ENCODE measurements at regions not wholly inside any gene's neighbourhood (a gene's known extent, or its start where the extent isn't known, plus 50 kb on each side); places are given as distances from the start of the nearest gene placed in this dataset.

DNA sequence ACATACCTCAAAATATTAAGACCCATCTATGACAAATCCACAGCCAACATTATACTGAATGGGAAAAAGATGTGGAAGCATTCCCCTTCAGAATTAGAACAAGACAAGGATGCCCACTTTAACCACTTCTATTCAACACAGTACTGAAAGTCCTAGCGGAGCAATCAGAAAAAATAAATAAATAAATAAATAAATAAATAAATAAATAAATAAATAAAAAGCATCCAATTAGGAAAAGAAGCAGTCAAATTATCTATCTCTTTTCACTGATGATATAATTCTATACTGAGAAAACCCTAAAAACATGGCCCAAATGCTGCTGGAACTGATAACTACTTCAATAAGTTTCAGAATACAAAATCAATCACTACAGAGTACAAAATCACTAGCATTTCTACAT, 67.5 kb downstream of the PRR32 start:
- no peak for DNase-seq (ENCODE audit: low spot score)

DNA sequence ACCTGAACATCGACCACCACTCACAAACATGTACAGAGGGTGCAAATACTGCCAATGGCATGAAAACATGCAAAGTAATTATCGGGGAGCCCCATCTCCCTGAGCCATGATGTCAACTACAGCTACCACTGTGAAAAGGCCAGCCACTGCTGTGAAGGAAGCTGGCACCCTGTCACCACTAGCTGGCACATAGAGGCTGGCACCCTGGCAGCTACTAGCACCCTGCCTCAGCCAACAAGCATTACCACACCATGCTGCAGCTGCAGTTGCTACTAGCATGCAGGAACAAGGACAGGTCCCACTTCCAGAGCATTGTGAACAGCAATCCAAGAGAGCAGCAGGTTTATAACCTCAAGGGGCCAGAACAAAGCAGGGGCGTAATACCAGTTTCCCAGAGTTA, 81.4 kb downstream of the PRR32 start:
- DNase-seq (ENCODE audit: low spot score), result no peak

- DNase-seq (ENCODE audit: low spot score), result no peak
Observed at GRCh38 chrX:126929071-126929470, 109.5 kb downstream of the PRR32 start.

DNA sequence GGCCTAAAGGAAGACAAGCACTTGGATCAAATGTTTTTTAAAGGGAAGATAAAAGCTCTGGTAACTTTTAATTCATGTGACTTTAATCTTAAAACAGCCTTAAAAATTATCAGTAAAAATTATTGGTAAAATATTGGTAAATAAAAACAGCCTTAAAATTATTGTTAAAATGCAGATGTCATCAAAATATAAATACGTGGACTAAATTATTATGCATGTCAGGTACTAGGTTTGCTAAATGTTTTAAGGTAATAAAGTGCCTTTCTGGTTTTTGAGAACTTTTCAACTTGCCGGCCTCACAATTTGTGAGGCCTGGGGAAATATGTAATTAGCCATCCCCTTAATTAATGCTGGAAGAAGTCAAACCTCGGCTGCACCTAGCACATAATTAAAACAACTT, 147.7 kb downstream of the PRR32 start:
- DNase-seq (ENCODE audit: low spot score), result no peak

DNA sequence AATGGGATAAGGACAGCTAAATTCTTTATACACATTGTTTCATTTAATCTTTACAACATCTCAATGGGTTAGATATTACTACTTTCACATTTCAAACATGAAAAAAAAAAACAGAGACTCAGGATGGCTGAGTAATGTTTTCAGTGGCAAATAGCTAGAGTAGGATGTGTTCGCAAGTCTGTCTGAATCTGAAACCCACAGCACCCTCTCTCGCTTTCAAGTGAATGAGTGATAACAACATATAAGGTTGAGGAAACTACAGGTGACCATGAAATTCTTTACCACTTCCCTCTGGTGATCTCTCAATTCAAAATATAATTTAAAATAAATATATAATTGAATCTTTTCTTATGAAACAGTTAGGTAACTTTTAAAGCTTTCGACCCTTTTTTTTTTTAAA, 162.6 kb downstream of the PRR32 start:
- no peak for DNase-seq (ENCODE audit: low spot score)

DNA sequence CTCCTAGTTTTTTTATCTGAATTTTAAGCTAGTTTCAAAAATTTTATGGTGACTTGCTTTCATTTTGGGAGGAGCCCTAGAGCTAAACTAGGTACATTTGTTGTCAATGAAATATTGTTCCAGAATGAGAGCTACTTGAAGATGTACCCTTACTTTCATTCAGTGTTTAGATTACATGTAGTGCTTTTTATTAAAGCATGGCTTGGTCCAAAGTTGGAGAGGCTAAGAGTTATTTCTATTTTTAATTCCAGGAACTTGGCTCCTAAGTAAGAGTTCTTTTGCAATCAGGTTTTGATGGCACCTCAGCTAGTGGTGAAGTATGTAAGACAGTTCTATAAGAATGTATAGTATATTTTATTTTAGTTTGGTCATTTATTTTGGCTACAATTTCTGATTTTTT, 165.5 kb downstream of the PRR32 start:
- DNase-seq (ENCODE audit: low spot score), result no peak

DNA sequence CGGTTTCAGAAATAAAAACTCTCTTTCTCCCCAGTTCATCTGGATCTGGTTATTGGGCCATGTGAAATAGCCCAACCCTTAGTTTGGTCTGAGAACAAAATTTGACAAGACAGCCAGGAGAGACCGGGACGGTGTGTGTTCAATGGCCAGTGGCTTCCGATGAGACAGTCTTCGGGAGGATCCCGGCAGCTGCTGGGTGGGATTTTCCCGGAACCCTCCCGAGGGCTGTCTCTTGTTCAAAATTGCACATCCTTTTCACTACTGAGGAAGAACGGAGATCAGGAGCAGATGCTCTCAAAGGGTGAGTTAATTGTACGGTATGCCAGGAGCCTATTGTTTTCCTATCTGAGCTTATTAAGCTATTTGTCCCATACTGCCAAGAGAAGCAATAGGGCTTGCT, 166.5 kb downstream of the PRR32 start:
- no peak for DNase-seq (ENCODE audit: low spot score)

- DNase-seq (ENCODE audit: low spot score), result no peak
Observed at GRCh38 chrX:126994032-126994600, 174.6 kb downstream of the PRR32 start.

- no peak for DNase-seq (ENCODE audit: low spot score)
Observed at GRCh38 chrX:127011629-127012028, 192.1 kb downstream of the PRR32 start.

- no peak for DNase-seq (ENCODE audit: low spot score)
Observed at GRCh38 chrX:127025013-127025412, 205.5 kb downstream of the PRR32 start.

- DNase-seq (ENCODE audit: low spot score), result no peak
Observed at GRCh38 chrX:127030016-127030748, 210.7 kb downstream of the PRR32 start.

- no peak for DNase-seq (ENCODE audit: low spot score)
Observed at GRCh38 chrX:127037159-127037558, 217.6 kb downstream of the PRR32 start.

- DNase-seq (ENCODE audit: low spot score), result no peak
Observed at GRCh38 chrX:127038065-127038464, 218.5 kb downstream of the PRR32 start.

GRCh38 chrX:127057891-127058619, 238.5 kb downstream of the PRR32 start:
- no peak for DNase-seq (ENCODE audit: low spot score)

DNA sequence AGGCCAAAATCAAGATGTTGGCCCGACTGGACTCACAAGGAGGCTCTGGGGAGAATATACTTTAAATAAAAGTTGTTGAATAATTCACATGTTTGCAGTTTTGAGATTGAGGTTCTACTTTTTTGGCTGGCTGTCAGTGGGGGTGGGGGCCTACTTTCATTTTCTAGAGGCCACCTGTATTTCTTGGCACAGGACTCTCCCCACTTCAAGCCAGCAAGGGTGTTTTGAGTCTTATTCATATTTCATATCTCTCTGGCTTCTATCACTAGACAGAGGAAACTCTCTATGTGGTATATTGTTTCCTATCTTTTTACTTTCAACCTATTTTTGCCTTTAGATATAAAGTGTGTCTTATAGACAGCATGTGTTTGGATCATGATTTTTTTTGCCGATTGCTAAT, 266.4 kb downstream of the PRR32 start:
- no peak for DNase-seq (ENCODE audit: low spot score)

- DNase-seq (ENCODE audit: low spot score), result no peak
Observed at GRCh38 chrX:127112726-127113125, 293.2 kb downstream of the PRR32 start.

DNA sequence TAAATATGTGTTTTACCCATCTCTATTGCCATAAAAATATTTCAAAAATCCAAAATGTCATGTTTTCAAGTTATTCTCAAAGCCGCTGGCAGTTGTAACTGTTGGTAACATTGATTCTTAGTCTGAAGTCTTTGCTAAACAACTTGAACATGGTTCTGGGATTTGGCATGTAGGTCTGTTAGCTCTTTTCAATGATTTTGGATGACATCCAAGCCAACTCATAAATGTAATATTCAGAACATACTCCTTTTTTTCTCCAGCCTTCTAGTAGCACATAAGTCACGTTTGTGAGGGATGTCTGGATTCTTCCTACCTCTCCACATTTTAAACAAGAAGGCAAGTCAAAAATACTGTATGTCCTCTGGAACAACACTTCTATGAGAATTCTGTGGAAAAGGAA, 305.3 kb downstream of the PRR32 start:
- DNase-seq (ENCODE audit: low spot score), result no peak

DNA sequence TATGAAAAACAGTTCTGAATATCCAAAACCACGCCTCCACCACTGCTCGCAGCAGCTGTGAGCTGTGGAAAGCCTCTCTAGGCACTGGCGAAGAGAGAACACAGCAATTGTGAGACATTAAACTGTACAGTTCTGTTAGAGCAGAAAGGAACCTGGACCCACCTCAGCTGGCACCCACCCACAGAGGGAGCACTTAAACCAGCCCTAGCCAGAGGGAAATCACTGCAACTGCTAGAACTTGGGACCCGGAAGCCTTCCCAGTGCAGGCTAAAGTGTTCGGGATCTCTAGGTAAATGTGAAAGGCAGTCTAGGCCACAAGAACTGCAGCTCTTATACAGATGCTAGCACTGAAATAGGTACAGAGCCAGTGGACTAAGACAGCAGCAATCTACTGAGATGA, 308.8 kb downstream of the PRR32 start:
- DNase-seq (ENCODE audit: low spot score), result no peak

DNA sequence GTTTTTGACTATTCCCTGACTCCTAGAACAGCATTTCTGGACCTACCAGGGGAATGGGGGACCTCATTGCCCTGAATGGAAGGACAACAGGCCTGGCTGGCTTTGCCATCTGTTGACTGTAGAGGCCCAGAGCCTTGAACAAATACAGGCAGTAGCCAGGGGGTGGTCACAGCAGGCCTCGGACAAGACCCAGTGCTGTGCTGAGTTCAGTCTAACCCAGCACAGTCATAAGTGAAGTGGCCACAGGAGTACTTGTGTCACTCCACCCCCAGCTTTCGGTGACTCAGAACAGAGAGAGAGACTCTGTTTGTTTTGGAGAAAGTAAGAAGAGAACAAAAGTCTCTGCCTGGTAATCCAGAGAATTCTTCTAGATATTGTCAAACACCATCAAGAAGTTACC, 310.0 kb downstream of the PRR32 start:
- no peak for DNase-seq (ENCODE audit: low spot score)

DNA sequence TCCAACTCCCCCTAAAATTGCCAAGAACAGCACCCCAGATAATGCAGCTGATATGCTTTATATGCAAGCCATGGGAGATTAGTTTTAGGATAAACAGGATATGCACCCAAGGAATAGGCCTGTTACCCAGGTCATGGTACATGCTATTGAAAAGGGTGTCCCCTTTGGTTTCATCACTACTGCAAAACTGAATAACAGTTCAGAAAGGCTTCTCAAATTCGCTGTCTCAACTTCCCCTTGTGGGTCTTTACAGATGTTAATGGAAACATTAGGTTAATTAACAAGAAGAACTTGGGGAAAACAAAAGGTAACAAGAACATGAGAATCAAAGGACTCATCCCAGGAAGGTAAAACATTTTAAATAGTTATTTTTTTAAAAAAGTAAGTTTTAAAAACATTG, 318.7 kb downstream of the PRR32 start:
- DNase-seq (ENCODE audit: low spot score), result no peak

- no peak for DNase-seq (ENCODE audit: low spot score)
Observed at GRCh38 chrX:127177966-127178365, 358.4 kb downstream of the PRR32 start.

DNA sequence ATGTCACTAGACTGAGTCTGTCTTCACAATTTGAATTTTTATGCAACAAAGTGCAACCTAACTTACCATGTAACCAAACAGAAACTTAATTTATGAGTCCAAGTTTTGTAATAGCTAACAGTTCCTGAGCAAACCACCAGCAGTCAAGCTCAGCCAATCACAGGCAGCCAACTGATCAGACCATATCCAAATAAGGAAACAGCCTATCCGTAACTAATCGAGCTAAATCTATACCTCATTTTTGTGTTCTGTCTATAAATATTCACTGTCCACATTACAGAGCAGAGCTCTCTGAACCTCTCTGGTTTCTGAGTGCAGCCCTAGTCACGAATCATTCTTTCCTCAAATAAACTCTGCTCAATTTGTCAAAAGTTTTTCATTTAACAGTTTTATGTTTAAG, 367.6 kb downstream of the PRR32 start:
- no peak for DNase-seq (ENCODE audit: low spot score)

- DNase-seq (ENCODE audit: low spot score), result no peak
Observed at GRCh38 chrX:127190381-127190780, 370.9 kb downstream of the PRR32 start.
